Caki2 (cell line): ENCODE measurements at regions not wholly inside any gene's neighbourhood (a gene's known extent, or its start where the extent isn't known, plus 50 kb on each side); places are given as distances from the start of the nearest gene placed in this dataset.
"Not testable (repeated sequence)": the region's sequence is repeated elsewhere in the genome, so short reads cannot be mapped to it uniquely, and the experiment has no call there.

Experiments used
- DNase-seq: peaks from one replicate; pipeline ENCODE4 v3.0.0-alpha.2; 2015; ENCODE audit warnings: low read depth
- in situ Hi-C: cut with HindIII; loops from 2 replicates; pipeline ENCODE4 v1.10.0; 2016; ENCODE audit warnings: low sequenced_read_pairs, low pct_unique_long_range_greater_than_20kb, mixed read lengths

GRCh38 chr4:116320859-116321258 lies 764.5 kb downstream of the TRAM1L1 start:
- in situ Hi-C loops = no loop called here
- DNase-seq = no peak

- in situ Hi-C loops = no loop called here
- DNase-seq = no peak
These were observed 781.6 kb downstream of the TRAM1L1 start for GRCh38 chr4:116303736-116304188.

- in situ Hi-C loops = no loop called here
- DNase-seq = no peak
These were observed 782.2 kb downstream of the TRAM1L1 start for GRCh38 chr4:116302990-116303735.

GRCh38 chr4:116275006-116275405 lies 810.4 kb downstream of the TRAM1L1 start:
- in situ Hi-C loops = no loop called here
- no peak for DNase-seq

DNA sequence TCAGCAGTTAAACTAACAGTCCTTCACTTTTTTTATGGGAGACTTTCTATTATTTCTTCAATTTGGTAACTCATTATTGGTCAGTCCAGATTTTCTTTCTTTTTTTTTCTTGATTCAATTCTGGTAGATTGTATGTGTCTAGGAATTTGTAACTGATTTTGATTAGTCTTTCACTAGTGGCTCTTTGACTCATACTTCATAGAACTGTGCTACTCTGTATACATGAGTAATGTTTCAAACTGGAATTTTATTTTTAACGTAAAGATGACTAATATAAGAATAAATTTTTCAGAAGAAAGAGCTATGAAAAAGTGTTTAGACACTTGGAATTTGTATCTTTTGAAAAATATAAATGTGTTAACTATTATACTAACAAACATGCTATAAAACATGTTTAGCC lies 813.0 kb downstream of the TRAM1L1 start:
- DNase-seq = no peak
- in situ Hi-C loops = no loop called here

- DNase-seq, in situ Hi-C loops: not testable (repeated sequence)
These were observed 824.4 kb downstream of the TRAM1L1 start for GRCh38 chr4:116260931-116261330.

GRCh38 chr4:116244771-116245170 lies 840.6 kb downstream of the TRAM1L1 start:
- in situ Hi-C loops = no loop called here
- no peak for DNase-seq

GRCh38 chr4:116243431-116243830 lies 841.9 kb downstream of the TRAM1L1 start:
- DNase-seq = no peak
- in situ Hi-C loops = no loop called here

DNA sequence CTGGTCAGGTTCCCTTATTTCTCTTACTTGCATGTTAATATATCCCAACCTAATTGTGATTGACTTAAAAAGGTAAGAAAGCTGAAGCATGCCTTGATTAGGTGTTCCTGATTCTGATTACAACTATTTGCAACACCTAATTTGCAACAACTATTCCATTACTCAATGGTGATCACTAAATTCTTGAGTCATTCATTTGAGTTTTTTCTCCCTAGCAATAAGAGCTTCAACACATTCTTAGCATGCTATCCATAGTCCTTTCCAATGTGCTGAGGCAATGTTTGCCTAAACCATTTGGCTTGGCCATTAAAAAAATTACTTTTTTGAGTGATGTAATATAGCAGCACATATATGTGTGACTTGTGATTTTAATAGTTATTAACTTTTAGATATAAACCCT lies 851.4 kb downstream of the TRAM1L1 start:
- in situ Hi-C loops = no loop called here
- no peak for DNase-seq

GRCh38 chr4:116231999-116232398 lies 853.4 kb downstream of the TRAM1L1 start:
- in situ Hi-C loops, DNase-seq: not testable (repeated sequence)

- in situ Hi-C loops = no loop called here
- no peak for DNase-seq
These were observed 856.0 kb downstream of the TRAM1L1 start for GRCh38 chr4:116229420-116229819.

- in situ Hi-C loops = no loop called here
- DNase-seq = no peak
These were observed 862.2 kb downstream of the TRAM1L1 start for GRCh38 chr4:116223040-116223732.

DNA sequence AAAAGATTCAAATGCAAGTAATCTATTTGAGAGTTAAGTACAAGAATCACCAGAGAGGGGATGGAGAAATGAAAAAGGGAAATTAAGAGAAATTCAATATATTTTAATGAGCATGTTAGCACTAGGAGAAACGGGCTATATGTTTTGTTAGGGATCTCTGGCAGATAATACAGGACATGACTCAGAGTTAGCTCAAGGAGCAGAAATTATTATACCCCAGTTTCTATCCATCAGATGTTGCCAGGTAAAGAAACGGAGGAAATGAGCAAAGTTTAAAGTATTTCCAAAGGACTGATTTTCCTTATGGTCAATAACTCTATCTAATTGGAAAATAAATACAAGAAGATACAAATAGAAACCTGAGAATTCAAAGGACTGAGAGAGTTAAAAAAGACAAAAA lies 867.6 kb downstream of the TRAM1L1 start:
- DNase-seq = no peak
- in situ Hi-C loops = no loop called here

DNA sequence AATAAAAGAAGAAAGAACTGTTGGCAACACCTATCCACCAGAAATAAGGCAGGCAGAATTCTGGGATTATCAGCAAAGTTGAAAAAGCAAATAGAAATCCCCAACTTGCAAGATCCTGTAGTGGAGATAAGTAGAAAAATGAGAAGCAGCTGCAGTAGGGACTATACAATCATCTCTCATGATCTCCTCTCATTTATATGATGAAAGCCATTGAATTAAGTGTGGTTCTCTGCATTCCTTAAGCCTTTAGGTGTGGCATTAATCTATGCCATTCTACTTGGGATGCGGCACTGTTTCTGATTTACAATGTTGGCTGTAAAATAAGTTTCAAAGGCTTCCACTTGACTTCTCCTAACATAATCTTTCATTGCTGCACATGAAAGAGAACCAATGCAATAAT lies 869.8 kb downstream of the TRAM1L1 start:
- in situ Hi-C loops = no loop called here

GRCh38 chr4:116202524-116202923 lies 882.9 kb downstream of the TRAM1L1 start:
- in situ Hi-C loops = no loop called here
- no peak for DNase-seq

More for the DNA sequence above, 869.8 kb downstream of the TRAM1L1 start:
- DNase-seq = no peak

GRCh38 chr4:116197317-116197809 lies 888.0 kb downstream of the TRAM1L1 start:
- in situ Hi-C loops = no loop called here

DNA sequence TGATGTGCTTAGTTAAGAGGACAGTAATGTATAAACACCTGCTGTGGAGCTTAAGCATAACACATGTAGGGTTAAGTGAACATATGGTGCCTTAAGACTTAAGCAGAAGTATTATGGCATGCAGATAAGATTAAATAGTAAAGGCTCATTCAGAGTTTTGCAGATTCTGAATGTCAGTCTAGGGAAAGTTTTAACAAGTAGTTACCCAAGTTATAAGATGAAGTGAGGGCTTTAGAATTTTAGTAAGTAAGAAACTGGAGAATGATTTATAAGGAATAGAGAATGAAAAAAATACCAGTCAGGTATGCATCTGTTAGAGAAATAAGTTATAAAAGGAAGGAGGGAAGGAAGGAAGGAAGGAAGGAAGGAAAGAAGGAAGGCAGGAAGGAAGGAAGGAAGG lies 902.1 kb downstream of the TRAM1L1 start:
- in situ Hi-C loops = no loop called here
- no peak for DNase-seq

More at GRCh38 chr4:116197317-116197809, 888.0 kb downstream of the TRAM1L1 start:
- DNase-seq = no peak

DNA sequence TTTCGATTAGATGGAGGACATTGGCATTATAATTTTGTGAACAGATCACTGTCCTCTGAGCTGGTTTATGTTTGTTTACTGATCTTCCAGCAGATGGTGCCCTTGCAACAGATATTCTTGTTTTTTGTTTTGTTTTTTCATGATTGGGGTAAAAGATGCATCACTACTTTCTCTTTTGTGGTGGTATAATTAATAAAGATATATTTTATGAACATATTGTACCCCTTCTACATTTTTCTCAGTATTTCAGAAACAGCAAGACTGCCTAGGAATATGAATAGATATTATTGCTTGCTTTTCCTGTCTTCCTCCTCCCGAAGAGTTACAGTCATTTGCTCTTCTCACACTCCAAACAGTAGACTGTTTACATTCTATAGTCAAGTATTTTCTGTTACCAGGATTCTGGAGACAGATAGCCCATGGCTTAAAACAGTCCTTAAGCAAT lies 905.2 kb downstream of the TRAM1L1 start:
- in situ Hi-C loops = no loop called here
- DNase-seq = peak; percentile 6

- DNase-seq, in situ Hi-C loops: not testable (repeated sequence)
These were observed 934.0 kb downstream of the TRAM1L1 start for GRCh38 chr4:116151371-116151770.
